Vagina (tissue), 2 donors: ENCODE measurements at regions not wholly inside any gene's neighbourhood (a gene's known extent, or its start where the extent isn't known, plus 50 kb on each side); places are given as distances from the start of the nearest gene placed in this dataset.

Experiments used
- CTCF ChIP-seq, 3 experiments: fragments of 450-650 bp in 2 of 3; fragments of 200-600 bp in 1 of 3; sonication (generic) in 1 of 3; IDR thresholded peaks; one replicate each; pipeline ENCODE4 v1.5.1; 2017 to 2019; ENCODE audit warnings: antibody characterized with exemption in 3 of 3, mild to moderate bottlenecking in 2 of 3, moderate library complexity in 2 of 3
- POLR2A ChIP-seq, 2 donors: fragments of 450-650 bp; IDR thresholded peaks; one replicate each; pipeline ENCODE4 v1.6.1; 2017; ENCODE audit warnings: antibody characterized with exemption in 2 of 2, mild to moderate bottlenecking in 2 of 2, moderate library complexity in 2 of 2

- TF ChIP-seq CTCF (IDR thresholded peaks at IDR 0.05) (no peak), POLR2A (IDR thresholded peaks at IDR 0.05) (no peak)
Measured at GRCh38 chr6:50369996-50370395, 320.3 kb upstream of the DEFB112 start.
